SK-N-SH (cell line): ENCODE measurements at regions not wholly inside any gene's neighbourhood (a gene's known extent, or its start where the extent isn't known, plus 50 kb on each side); places are given as distances from the start of the nearest gene placed in this dataset.

Source experiments
- EP300 ChIP-seq, 2 experiments: IDR thresholded peaks; 2 replicates each; pipeline versions ENCODE4 v1.4.0 to v1.6.1; 2012; ENCODE audit warnings: borderline replicate concordance in 1 of 2, low read depth in 1 of 2, low read length in 1 of 2
- MEF2A ChIP-seq: IDR thresholded peaks from 2 replicates; pipeline ENCODE4 v1.4.0; 2012; ENCODE audit warnings: low read depth, borderline replicate concordance
- NFIC ChIP-seq: IDR thresholded peaks from 2 replicates; pipeline ENCODE4 v1.4.0; 2012; ENCODE audit warnings: borderline replicate concordance
- POLR2AphosphoS5 ChIP-seq: IDR thresholded peaks from 2 replicates; pipeline ENCODE4 v1.6.1; 2012; ENCODE audit warnings: low read depth, low read length
- RCOR1 ChIP-seq: fragments of 150-350 bp; IDR thresholded peaks from 2 replicates; pipeline ENCODE4 v1.6.1; 2017; ENCODE audit warnings: antibody characterized with exemption, low read length
- RFX5 ChIP-seq: IDR thresholded peaks from 2 replicates; pipeline ENCODE4 v1.6.1; 2012; ENCODE audit warnings: mild to moderate bottlenecking, improper control_type of control experiment, low read length
- SIN3A ChIP-seq: IDR thresholded peaks from 2 replicates; pipeline ENCODE4 v1.6.1; 2012; ENCODE audit warnings: low read depth, mild to moderate bottlenecking, low read length, moderate library complexity, borderline replicate concordance
- TAF1 ChIP-seq: IDR thresholded peaks from 2 replicates; pipeline ENCODE4 v1.6.1; 2012; ENCODE audit warnings: low read depth, mild to moderate bottlenecking, low read length, moderate library complexity, borderline replicate concordance
- TF ChIP-seq, protein P1 (sequence below): fragments of 200-600 bp; sonication (generic); IDR thresholded peaks from 2 replicates; pipeline ENCODE4 v1.6.1; 2017; ENCODE audit warnings: antibody characterized with exemption, mild to moderate bottlenecking, moderate library complexity
- TF ChIP-seq, protein P2 (sequence below): IDR thresholded peaks from 2 replicates; pipeline ENCODE4 v1.6.1; 2012; ENCODE audit warnings: mild to moderate bottlenecking, low read depth, low read length, moderate library complexity
- TF ChIP-seq, protein P3 (sequence below): fragments of 150-350 bp; IDR thresholded peaks from 2 replicates; pipeline ENCODE4 v1.6.1; 2017; ENCODE audit warnings: antibody characterized with exemption, low read length, low read depth, borderline replicate concordance
- TF ChIP-seq, protein P4 (sequence below): IDR thresholded peaks from 2 replicates; pipeline ENCODE4 v1.4.0; 2012; ENCODE audit warnings: low read depth, borderline replicate concordance
- TF ChIP-seq, protein P5 (sequence below): fragments of 150-350 bp; IDR thresholded peaks from 2 replicates; pipeline ENCODE4 v1.6.1; 2016; ENCODE audit warnings: mild to moderate bottlenecking, low read depth, low read length

DNA sequence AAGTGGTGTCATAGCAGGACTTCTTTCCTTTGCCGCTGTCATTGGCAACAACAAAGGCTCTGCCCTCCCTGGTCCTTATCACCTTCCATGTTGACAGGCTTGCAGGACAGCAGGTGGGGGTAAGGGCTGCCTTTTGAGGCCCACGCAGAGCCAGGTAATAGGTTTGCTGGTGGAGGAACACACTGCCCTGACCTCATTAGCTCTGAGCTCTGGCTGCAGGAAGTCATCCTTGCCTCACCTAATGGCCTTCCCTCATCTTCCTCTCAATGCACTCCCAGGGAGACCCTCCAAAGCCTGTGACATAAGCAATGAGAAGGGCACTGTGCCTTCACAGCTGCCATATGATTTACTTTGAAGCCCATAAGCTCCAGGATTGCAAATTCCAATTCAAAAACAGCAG is 1205.2 kb upstream of the AUTS2 start:
- TF ChIP-seq RFX5 (no peak), POLR2AphosphoS5 (no peak), SIN3A (no peak), TAF1 (no peak), MEF2A (no peak), EP300 (IDR thresholded peaks at IDR 0.05; ENCODE audit: borderline replicate concordance in 1 of 2, low read depth in 1 of 2, low read length in 1 of 2) (no peak), RCOR1 (no peak), NFIC (no peak)
- TF ChIP-seq, protein P1, sequence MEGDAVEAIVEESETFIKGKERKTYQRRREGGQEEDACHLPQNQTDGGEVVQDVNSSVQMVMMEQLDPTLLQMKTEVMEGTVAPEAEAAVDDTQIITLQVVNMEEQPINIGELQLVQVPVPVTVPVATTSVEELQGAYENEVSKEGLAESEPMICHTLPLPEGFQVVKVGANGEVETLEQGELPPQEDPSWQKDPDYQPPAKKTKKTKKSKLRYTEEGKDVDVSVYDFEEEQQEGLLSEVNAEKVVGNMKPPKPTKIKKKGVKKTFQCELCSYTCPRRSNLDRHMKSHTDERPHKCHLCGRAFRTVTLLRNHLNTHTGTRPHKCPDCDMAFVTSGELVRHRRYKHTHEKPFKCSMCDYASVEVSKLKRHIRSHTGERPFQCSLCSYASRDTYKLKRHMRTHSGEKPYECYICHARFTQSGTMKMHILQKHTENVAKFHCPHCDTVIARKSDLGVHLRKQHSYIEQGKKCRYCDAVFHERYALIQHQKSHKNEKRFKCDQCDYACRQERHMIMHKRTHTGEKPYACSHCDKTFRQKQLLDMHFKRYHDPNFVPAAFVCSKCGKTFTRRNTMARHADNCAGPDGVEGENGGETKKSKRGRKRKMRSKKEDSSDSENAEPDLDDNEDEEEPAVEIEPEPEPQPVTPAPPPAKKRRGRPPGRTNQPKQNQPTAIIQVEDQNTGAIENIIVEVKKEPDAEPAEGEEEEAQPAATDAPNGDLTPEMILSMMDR = no peak
- TF ChIP-seq, protein P2, sequence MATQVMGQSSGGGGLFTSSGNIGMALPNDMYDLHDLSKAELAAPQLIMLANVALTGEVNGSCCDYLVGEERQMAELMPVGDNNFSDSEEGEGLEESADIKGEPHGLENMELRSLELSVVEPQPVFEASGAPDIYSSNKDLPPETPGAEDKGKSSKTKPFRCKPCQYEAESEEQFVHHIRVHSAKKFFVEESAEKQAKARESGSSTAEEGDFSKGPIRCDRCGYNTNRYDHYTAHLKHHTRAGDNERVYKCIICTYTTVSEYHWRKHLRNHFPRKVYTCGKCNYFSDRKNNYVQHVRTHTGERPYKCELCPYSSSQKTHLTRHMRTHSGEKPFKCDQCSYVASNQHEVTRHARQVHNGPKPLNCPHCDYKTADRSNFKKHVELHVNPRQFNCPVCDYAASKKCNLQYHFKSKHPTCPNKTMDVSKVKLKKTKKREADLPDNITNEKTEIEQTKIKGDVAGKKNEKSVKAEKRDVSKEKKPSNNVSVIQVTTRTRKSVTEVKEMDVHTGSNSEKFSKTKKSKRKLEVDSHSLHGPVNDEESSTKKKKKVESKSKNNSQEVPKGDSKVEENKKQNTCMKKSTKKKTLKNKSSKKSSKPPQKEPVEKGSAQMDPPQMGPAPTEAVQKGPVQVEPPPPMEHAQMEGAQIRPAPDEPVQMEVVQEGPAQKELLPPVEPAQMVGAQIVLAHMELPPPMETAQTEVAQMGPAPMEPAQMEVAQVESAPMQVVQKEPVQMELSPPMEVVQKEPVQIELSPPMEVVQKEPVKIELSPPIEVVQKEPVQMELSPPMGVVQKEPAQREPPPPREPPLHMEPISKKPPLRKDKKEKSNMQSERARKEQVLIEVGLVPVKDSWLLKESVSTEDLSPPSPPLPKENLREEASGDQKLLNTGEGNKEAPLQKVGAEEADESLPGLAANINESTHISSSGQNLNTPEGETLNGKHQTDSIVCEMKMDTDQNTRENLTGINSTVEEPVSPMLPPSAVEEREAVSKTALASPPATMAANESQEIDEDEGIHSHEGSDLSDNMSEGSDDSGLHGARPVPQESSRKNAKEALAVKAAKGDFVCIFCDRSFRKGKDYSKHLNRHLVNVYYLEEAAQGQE = no peak
- TF ChIP-seq, protein P3, sequence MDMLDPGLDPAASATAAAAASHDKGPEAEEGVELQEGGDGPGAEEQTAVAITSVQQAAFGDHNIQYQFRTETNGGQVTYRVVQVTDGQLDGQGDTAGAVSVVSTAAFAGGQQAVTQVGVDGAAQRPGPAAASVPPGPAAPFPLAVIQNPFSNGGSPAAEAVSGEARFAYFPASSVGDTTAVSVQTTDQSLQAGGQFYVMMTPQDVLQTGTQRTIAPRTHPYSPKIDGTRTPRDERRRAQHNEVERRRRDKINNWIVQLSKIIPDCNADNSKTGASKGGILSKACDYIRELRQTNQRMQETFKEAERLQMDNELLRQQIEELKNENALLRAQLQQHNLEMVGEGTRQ = no peak
- TF ChIP-seq, protein P4, sequence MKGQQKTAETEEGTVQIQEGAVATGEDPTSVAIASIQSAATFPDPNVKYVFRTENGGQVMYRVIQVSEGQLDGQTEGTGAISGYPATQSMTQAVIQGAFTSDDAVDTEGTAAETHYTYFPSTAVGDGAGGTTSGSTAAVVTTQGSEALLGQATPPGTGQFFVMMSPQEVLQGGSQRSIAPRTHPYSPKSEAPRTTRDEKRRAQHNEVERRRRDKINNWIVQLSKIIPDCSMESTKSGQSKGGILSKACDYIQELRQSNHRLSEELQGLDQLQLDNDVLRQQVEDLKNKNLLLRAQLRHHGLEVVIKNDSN = no peak
- TF ChIP-seq, protein P5, sequence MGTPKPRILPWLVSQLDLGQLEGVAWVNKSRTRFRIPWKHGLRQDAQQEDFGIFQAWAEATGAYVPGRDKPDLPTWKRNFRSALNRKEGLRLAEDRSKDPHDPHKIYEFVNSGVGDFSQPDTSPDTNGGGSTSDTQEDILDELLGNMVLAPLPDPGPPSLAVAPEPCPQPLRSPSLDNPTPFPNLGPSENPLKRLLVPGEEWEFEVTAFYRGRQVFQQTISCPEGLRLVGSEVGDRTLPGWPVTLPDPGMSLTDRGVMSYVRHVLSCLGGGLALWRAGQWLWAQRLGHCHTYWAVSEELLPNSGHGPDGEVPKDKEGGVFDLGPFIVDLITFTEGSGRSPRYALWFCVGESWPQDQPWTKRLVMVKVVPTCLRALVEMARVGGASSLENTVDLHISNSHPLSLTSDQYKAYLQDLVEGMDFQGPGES = no peak
